ENCODE measurements at regions not wholly inside any gene's neighbourhood (a gene's known extent, or its start where the extent isn't known, plus 50 kb on each side); places are given as distances from the start of the nearest gene placed in this dataset.

- H3K4me3 ChIP-seq (ENCODE audit: low read length): no peak overlapping the region
- DNase-seq (ENCODE audit: low read depth): no peak
- TF ChIP-seq CTCF (conservative IDR thresholded peaks at IDR 0.05; ENCODE audit: low read depth, low read length): no peak
Observed at GRCh38 chr4:74631338-74631737, 163.0 kb downstream of the BTC start.

- DNase-seq (ENCODE audit: low read depth): no peak
- no peak for TF ChIP-seq CTCF (conservative IDR thresholded peaks at IDR 0.05; ENCODE audit: low read depth, low read length)
- no peak overlapping the region for H3K4me3 ChIP-seq (ENCODE audit: low read length)
Observed at GRCh38 chr4:74631988-74632387, 162.3 kb downstream of the BTC start.

- TF ChIP-seq CTCF (conservative IDR thresholded peaks at IDR 0.05; ENCODE audit: low read depth, low read length): no peak
- no peak overlapping the region for H3K4me3 ChIP-seq (ENCODE audit: low read length)
- peak; percentile 74 for DNase-seq (ENCODE audit: low read depth)
Observed at GRCh38 chr4:74632634-74633033, 161.7 kb downstream of the BTC start.

- H3K4me3 ChIP-seq (ENCODE audit: low read length): no peak overlapping the region
- DNase-seq (ENCODE audit: low read depth): no peak
- no peak for TF ChIP-seq CTCF (conservative IDR thresholded peaks at IDR 0.05; ENCODE audit: low read depth, low read length)
Observed at GRCh38 chr4:74635074-74635473, 159.2 kb downstream of the BTC start.

GRCh38 chr4:74635490-74636123, 158.7 kb downstream of the BTC start:
- no peak overlapping the region for H3K4me3 ChIP-seq (ENCODE audit: low read length)
- no peak for DNase-seq (ENCODE audit: low read depth)
- no peak for TF ChIP-seq CTCF (conservative IDR thresholded peaks at IDR 0.05; ENCODE audit: low read depth, low read length)

- no peak for TF ChIP-seq CTCF (conservative IDR thresholded peaks at IDR 0.05; ENCODE audit: low read depth, low read length)
- no peak overlapping the region for H3K4me3 ChIP-seq (ENCODE audit: low read length)
- no peak for DNase-seq (ENCODE audit: low read depth)
Observed at GRCh38 chr4:74638001-74638400, 156.3 kb downstream of the BTC start.

- no peak for TF ChIP-seq CTCF (conservative IDR thresholded peaks at IDR 0.05; ENCODE audit: low read depth, low read length)
- no peak overlapping the region for H3K4me3 ChIP-seq (ENCODE audit: low read length)
- no peak for DNase-seq (ENCODE audit: low read depth)
Observed at GRCh38 chr4:74638689-74639088, 155.6 kb downstream of the BTC start.

Measured in retinal pigment epithelial cell (primary cell).